HepG2 (cell line): ENCODE measurements at regions not wholly inside any gene's neighbourhood (a gene's known extent, or its start where the extent isn't known, plus 50 kb on each side); places are given as distances from the start of the nearest gene placed in this dataset.

Experiments used
- GABPA ChIP-seq, 2 experiments: IDR thresholded peaks; 2 replicates each; pipeline ENCODE4 v1.6.1; 2011 to 2016; ENCODE audit warnings: low read depth in 2 of 2, low read length in 1 of 2, missing biosample characterization in 1 of 2, missing genetic modification characterization in 1 of 2
- KDM2A ChIP-seq: sonication (generic); formaldehyde crosslinking; IDR thresholded peaks from 2 replicates; pipeline ENCODE4 v1.4.0; 2020; ENCODE audit warnings: low read depth, missing genetic modification reagents, borderline replicate concordance
- SETDB1 ChIP-seq: sonication (generic); formaldehyde crosslinking; IDR thresholded peaks from 2 replicates; pipeline ENCODE4 v1.5.1; 2020; ENCODE audit warnings: missing genetic modification reagents, mild to moderate bottlenecking, borderline replicate concordance
- TF ChIP-seq, protein P1 (sequence below): sonication (generic); formaldehyde crosslinking; IDR thresholded peaks from 2 replicates; pipeline ENCODE4 v1.9.0; 2021; ENCODE audit warnings: mild to moderate bottlenecking, missing genetic modification reagents
- TF ChIP-seq, protein P2 (sequence below): sonication (generic); formaldehyde crosslinking; IDR thresholded peaks from 2 replicates; pipeline ENCODE4 v1.4.0; 2020; ENCODE audit warnings: missing genetic modification reagents

DNA sequence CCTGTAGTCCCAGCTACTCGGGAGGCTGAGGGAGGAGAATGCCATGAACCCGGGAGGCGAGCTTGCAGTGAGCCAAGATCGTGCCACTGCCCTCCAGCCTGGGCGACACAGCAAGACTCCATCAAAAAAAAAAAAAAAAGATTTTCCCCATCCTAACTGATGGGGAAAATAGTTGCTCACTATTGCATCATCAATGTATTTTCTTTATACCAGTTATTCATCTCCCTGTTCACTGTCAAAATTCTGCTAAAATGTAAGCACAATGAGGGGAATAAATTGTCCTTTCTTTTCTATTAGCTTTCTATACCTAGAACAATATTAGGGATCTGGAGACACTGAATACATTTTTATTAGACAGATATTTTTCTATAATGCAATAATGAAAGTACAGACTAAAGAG lies 561.3 kb downstream of the CCER1 start:
- TF ChIP-seq SETDB1 (no peak), GABPA (IDR thresholded peaks at IDR 0.05; ENCODE audit: low read depth, low read length) (no peak), GABPA (CRISPR knock-in tag; IDR thresholded peaks at IDR 0.05; ENCODE audit: low read depth) (no peak), KDM2A (CRISPR knock-in tag) (no peak)
- TF ChIP-seq, protein P1, sequence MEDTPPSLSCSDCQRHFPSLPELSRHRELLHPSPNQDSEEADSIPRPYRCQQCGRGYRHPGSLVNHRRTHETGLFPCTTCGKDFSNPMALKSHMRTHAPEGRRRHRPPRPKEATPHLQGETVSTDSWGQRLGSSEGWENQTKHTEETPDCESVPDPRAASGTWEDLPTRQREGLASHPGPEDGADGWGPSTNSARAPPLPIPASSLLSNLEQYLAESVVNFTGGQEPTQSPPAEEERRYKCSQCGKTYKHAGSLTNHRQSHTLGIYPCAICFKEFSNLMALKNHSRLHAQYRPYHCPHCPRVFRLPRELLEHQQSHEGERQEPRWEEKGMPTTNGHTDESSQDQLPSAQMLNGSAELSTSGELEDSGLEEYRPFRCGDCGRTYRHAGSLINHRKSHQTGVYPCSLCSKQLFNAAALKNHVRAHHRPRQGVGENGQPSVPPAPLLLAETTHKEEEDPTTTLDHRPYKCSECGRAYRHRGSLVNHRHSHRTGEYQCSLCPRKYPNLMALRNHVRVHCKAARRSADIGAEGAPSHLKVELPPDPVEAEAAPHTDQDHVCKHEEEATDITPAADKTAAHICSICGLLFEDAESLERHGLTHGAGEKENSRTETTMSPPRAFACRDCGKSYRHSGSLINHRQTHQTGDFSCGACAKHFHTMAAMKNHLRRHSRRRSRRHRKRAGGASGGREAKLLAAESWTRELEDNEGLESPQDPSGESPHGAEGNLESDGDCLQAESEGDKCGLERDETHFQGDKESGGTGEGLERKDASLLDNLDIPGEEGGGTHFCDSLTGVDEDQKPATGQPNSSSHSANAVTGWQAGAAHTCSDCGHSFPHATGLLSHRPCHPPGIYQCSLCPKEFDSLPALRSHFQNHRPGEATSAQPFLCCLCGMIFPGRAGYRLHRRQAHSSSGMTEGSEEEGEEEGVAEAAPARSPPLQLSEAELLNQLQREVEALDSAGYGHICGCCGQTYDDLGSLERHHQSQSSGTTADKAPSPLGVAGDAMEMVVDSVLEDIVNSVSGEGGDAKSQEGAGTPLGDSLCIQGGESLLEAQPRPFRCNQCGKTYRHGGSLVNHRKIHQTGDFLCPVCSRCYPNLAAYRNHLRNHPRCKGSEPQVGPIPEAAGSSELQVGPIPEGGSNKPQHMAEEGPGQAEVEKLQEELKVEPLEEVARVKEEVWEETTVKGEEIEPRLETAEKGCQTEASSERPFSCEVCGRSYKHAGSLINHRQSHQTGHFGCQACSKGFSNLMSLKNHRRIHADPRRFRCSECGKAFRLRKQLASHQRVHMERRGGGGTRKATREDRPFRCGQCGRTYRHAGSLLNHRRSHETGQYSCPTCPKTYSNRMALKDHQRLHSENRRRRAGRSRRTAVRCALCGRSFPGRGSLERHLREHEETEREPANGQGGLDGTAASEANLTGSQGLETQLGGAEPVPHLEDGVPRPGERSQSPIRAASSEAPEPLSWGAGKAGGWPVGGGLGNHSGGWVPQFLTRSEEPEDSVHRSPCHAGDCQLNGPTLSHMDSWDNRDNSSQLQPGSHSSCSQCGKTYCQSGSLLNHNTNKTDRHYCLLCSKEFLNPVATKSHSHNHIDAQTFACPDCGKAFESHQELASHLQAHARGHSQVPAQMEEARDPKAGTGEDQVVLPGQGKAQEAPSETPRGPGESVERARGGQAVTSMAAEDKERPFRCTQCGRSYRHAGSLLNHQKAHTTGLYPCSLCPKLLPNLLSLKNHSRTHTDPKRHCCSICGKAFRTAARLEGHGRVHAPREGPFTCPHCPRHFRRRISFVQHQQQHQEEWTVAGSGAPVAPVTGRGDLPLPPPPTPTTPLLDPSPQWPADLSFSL (CRISPR knock-in tag) = no peak
- TF ChIP-seq, protein P2, sequence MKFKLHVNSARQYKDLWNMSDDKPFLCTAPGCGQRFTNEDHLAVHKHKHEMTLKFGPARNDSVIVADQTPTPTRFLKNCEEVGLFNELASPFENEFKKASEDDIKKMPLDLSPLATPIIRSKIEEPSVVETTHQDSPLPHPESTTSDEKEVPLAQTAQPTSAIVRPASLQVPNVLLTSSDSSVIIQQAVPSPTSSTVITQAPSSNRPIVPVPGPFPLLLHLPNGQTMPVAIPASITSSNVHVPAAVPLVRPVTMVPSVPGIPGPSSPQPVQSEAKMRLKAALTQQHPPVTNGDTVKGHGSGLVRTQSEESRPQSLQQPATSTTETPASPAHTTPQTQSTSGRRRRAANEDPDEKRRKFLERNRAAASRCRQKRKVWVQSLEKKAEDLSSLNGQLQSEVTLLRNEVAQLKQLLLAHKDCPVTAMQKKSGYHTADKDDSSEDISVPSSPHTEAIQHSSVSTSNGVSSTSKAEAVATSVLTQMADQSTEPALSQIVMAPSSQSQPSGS (CRISPR knock-in tag) = no peak
